Stimulated activated naive CD8-positive, alpha-beta T cell treated with anti-CD3 and anti-CD28 coated beads, Interleukin-15, amount 100 ng/mL, for 72 hours (primary cell): ENCODE measurements at regions not wholly inside any gene's neighbourhood (a gene's known extent, or its start where the extent isn't known, plus 50 kb on each side); places are given as distances from the start of the nearest gene placed in this dataset.
"Not testable (repeated sequence)": the region's sequence is repeated elsewhere in the genome, so short reads cannot be mapped to it uniquely, and the experiment has no call there.

Experiments
- ATAC-seq: fragments of 150-1000 bp; cut with Tn5 transposase; 2 replicates; pipeline ENCODE4 v1.10.0; 2021; ENCODE audit warnings: mild to moderate bottlenecking, moderate library complexity
- DNase-seq, 2 donors: peaks; one replicate each; pipeline ENCODE4 v3.0.0; 2021 to 2022
- H3K27ac Mint-ChIP-seq, 2 donors: one replicate each; pipeline ENCODE4 v1.8.0; 2022; ENCODE audit warnings: mild to moderate bottlenecking in 2 of 2, mixed read lengths in 2 of 2, moderate library complexity in 2 of 2
- H3K27me3 Mint-ChIP-seq: one replicate; pipeline ENCODE4 v1.8.0; 2022; ENCODE audit warnings: mixed read lengths
- H3K4me1 Mint-ChIP-seq: one replicate; pipeline ENCODE4 v1.8.0; 2022; ENCODE audit warnings: mild to moderate bottlenecking, mixed read lengths
- H3K4me3 Mint-ChIP-seq, 2 donors: one replicate each; pipeline ENCODE4 v1.8.0; 2022; ENCODE audit warnings: mild to moderate bottlenecking in 2 of 2, mixed read lengths in 2 of 2, moderate library complexity in 1 of 2
- H3K9me3 Mint-ChIP-seq, 2 donors: one replicate each; pipeline ENCODE4 v1.8.0; 2022; ENCODE audit warnings: mixed read lengths in 2 of 2

- H3K9me3 Mint-ChIP-seq = peaks cover 24 to 29% of the 10 kb centered on the region in 2 donors
- no peak for ATAC-seq
- H3K27me3 Mint-ChIP-seq = no peaks in the 10 kb centered on the region
- DNase-seq = no peak
- H3K4me3 Mint-ChIP-seq = no peak overlapping the region
- H3K4me1 Mint-ChIP-seq = no peaks in the 10 kb centered on the region
- H3K27ac Mint-ChIP-seq = no peak overlapping the region
Measured at GRCh38 chr3:162936706-162937105, 1440.1 kb downstream of the OTOL1 start.

GRCh38 chr3:162938083-162938482, 1441.5 kb downstream of the OTOL1 start:
- Mint-ChIP-seq H3K9me3 (peaks cover 26 to 29% of the 10 kb centered on the region in 2 donors), H3K4me3 (no peak overlapping the region), H3K27ac (no peak overlapping the region), H3K27me3 (no peaks in the 10 kb centered on the region), H3K4me1 (no peaks in the 10 kb centered on the region)
- ATAC-seq (no peak), DNase-seq (no peak)

- no peaks in the 10 kb centered on the region for H3K27me3 Mint-ChIP-seq
- ATAC-seq (no peak), DNase-seq (no peak)
- no peaks in the 10 kb centered on the region for H3K4me1 Mint-ChIP-seq
- H3K9me3 Mint-ChIP-seq = peaks cover 16 to 19% of the 10 kb centered on the region in 2 donors
- H3K27ac Mint-ChIP-seq = no peak overlapping the region
- no peak overlapping the region for H3K4me3 Mint-ChIP-seq
Measured at GRCh38 chr3:162945626-162946025, 1449.0 kb downstream of the OTOL1 start.

GRCh38 chr3:162956711-162957110, 1460.1 kb downstream of the OTOL1 start:
- Mint-ChIP-seq H3K4me1 (no peaks in the 10 kb centered on the region), H3K9me3 (peaks cover 12 to 13% of the 10 kb centered on the region in 2 donors), H3K4me3 (no peak overlapping the region), H3K27ac (no peak overlapping the region), H3K27me3 (no peaks in the 10 kb centered on the region)
- DNase-seq (no peak), ATAC-seq (no peak)

- no peak overlapping the region for H3K27ac Mint-ChIP-seq
- ATAC-seq (no peak), DNase-seq (no peak)
- H3K4me3 Mint-ChIP-seq = no peak overlapping the region
- H3K9me3 Mint-ChIP-seq = peaks cover 13 to 20% of the 10 kb centered on the region in 2 donors
- H3K4me1 Mint-ChIP-seq = no peaks in the 10 kb centered on the region
- H3K27me3 Mint-ChIP-seq = no peaks in the 10 kb centered on the region
Measured at GRCh38 chr3:162960269-162960668, 1463.7 kb downstream of the OTOL1 start.

- Mint-ChIP-seq H3K27ac (no peak overlapping the region), H3K9me3 (peaks cover 4 to 26% of the 10 kb centered on the region in 2 donors), H3K27me3 (no peaks in the 10 kb centered on the region), H3K4me1 (no peaks in the 10 kb centered on the region), H3K4me3 (no peak overlapping the region)
- no peak for ATAC-seq
- no peak for DNase-seq
Measured at GRCh38 chr3:162970292-162970691, 1473.7 kb downstream of the OTOL1 start.

GRCh38 chr3:162971715-162972114, 1475.1 kb downstream of the OTOL1 start:
- Mint-ChIP-seq H3K4me1 (no peaks in the 10 kb centered on the region), H3K9me3 (peaks cover 4 to 17% of the 10 kb centered on the region in 2 donors), H3K27me3 (no peaks in the 10 kb centered on the region), H3K4me3 (no peak overlapping the region), H3K27ac (no peak overlapping the region)
- no peak for DNase-seq
- ATAC-seq = no peak

GRCh38 chr3:162973428-162973917, 1476.9 kb downstream of the OTOL1 start:
- H3K4me3 Mint-ChIP-seq = no peak overlapping the region
- peaks cover 4 to 5% of the 10 kb centered on the region in 2 donors for H3K9me3 Mint-ChIP-seq
- no peaks in the 10 kb centered on the region for H3K27me3 Mint-ChIP-seq
- no peak for DNase-seq
- H3K4me1 Mint-ChIP-seq = no peaks in the 10 kb centered on the region
- no peak overlapping the region for H3K27ac Mint-ChIP-seq
- no peak for ATAC-seq

GRCh38 chr3:162978136-162978535, 1481.5 kb downstream of the OTOL1 start:
- no peak for DNase-seq

GRCh38 chr3:162984746-162985145, 1488.1 kb downstream of the OTOL1 start:
- ATAC-seq = no peak
- H3K4me1 Mint-ChIP-seq = no peaks in the 10 kb centered on the region
- peaks cover 7 to 17% of the 10 kb centered on the region in 2 donors for H3K9me3 Mint-ChIP-seq
- no peak for DNase-seq
- H3K4me3 Mint-ChIP-seq = no peak overlapping the region
- H3K27me3 Mint-ChIP-seq = no peaks in the 10 kb centered on the region
- H3K27ac Mint-ChIP-seq = no peak overlapping the region

More at GRCh38 chr3:162978136-162978535, 1481.5 kb downstream of the OTOL1 start:
- Mint-ChIP-seq H3K27ac (no peak overlapping the region), H3K27me3 (no peaks in the 10 kb centered on the region), H3K4me3 (no peak overlapping the region), H3K9me3 (peaks cover 0 to 6% of the 10 kb centered on the region in 2 donors), H3K4me1 (no peaks in the 10 kb centered on the region)
- ATAC-seq = no peak

GRCh38 chr3:162987085-162987794, 1490.6 kb downstream of the OTOL1 start:
- DNase-seq, H3K27ac Mint-ChIP-seq, H3K27me3 Mint-ChIP-seq, H3K4me1 Mint-ChIP-seq, H3K4me3 Mint-ChIP-seq, ATAC-seq: not testable (repeated sequence)
- peaks cover 7 to 11% of the 10 kb centered on the region in 2 donors for H3K9me3 Mint-ChIP-seq

GRCh38 chr3:162992741-162993140, 1496.1 kb downstream of the OTOL1 start:
- peaks cover 7 to 17% of the 10 kb centered on the region in 2 donors for H3K9me3 Mint-ChIP-seq
- no peak overlapping the region for H3K27ac Mint-ChIP-seq
- H3K27me3 Mint-ChIP-seq = no peaks in the 10 kb centered on the region
- ATAC-seq (no peak), DNase-seq (no peak)
- H3K4me1 Mint-ChIP-seq = no peaks in the 10 kb centered on the region
- H3K4me3 Mint-ChIP-seq = no peak overlapping the region

GRCh38 chr3:162994165-162994564, 1497.6 kb downstream of the OTOL1 start:
- DNase-seq = no peak
- Mint-ChIP-seq H3K4me3 (no peak overlapping the region), H3K9me3 (peaks cover 7 to 17% of the 10 kb centered on the region in 2 donors), H3K27me3 (no peaks in the 10 kb centered on the region), H3K27ac (no peak overlapping the region), H3K4me1 (no peaks in the 10 kb centered on the region)
- ATAC-seq = no peak

GRCh38 chr3:162996368-162996767, 1499.8 kb downstream of the OTOL1 start:
- Mint-ChIP-seq H3K4me1 (no peaks in the 10 kb centered on the region), H3K27me3 (no peaks in the 10 kb centered on the region)
- no peak for ATAC-seq

GRCh38 chr3:162998205-162998604, 1501.6 kb downstream of the OTOL1 start:
- Mint-ChIP-seq H3K9me3 (peaks cover 5 to 24% of the 10 kb centered on the region in 2 donors), H3K4me3 (no peak overlapping the region), H3K27ac (no peak overlapping the region), H3K4me1 (no peaks in the 10 kb centered on the region), H3K27me3 (no peaks in the 10 kb centered on the region)
- ATAC-seq (no peak), DNase-seq (no peak)

More at GRCh38 chr3:162996368-162996767, 1499.8 kb downstream of the OTOL1 start:
- peaks cover 11 to 24% of the 10 kb centered on the region in 2 donors for H3K9me3 Mint-ChIP-seq
- H3K27ac Mint-ChIP-seq = no peak overlapping the region
- no peak overlapping the region for H3K4me3 Mint-ChIP-seq
- DNase-seq = no peak

GRCh38 chr3:163011596-163011995, 1515.0 kb downstream of the OTOL1 start:
- no peak overlapping the region for H3K4me3 Mint-ChIP-seq
- no peaks in the 10 kb centered on the region for H3K4me1 Mint-ChIP-seq
- H3K27ac Mint-ChIP-seq = no peak overlapping the region
- DNase-seq = no peak
- H3K27me3 Mint-ChIP-seq = no peaks in the 10 kb centered on the region
- no peak for ATAC-seq
- peaks cover 11 to 12% of the 10 kb centered on the region in 2 donors for H3K9me3 Mint-ChIP-seq
